Heart left ventricle (tissue), 16 donors: ENCODE measurements at regions not wholly inside any gene's neighbourhood (a gene's known extent, or its start where the extent isn't known, plus 50 kb on each side); places are given as distances from the start of the nearest gene placed in this dataset.

Experiments
- ATAC-seq, 4 donors: fragments of 200-7000 bp; cut with Tn5 transposase; one replicate each; pipeline ENCODE4 v1.9.1; 2020 to 2022; ENCODE audit warnings: moderate library complexity in 4 of 4, mild to moderate bottlenecking in 3 of 4, moderate number of reproducible peaks in 1 of 4
- DNase-seq, 5 donors: peaks; one replicate each; pipeline ENCODE4 v3.0.0-alpha.2; 2020
- H3K27ac ChIP-seq, 12 donors: fragments of 200-600 bp; sonication (generic) in 4 of 12; one replicate each; pipeline versions ENCODE4 v1.5.0 to v1.8.0; 2016 to 2022; ENCODE audit warnings: mild to moderate bottlenecking in 2 of 12
- H3K27me3 ChIP-seq, 9 donors: fragments of 200-600 bp; sonication (generic) in 2 of 9; one replicate each; pipeline versions ENCODE4 v1.5.1 to v1.8.0; 2016 to 2022; ENCODE audit warnings: mild to moderate bottlenecking in 3 of 9
- H3K36me3 ChIP-seq, 9 donors: fragments of 200-600 bp; sonication (generic) in 2 of 9; one replicate each; pipeline versions ENCODE4 v1.5.0 to v1.8.0; 2018 to 2022; ENCODE audit warnings: mild to moderate bottlenecking in 2 of 9
- H3K4me1 ChIP-seq, 12 donors: fragments of 200-600 bp; sonication (generic) in 4 of 12; one replicate each; pipeline versions ENCODE4 v1.5.0 to v1.8.0; 2016 to 2022; ENCODE audit warnings: mild to moderate bottlenecking in 3 of 12
- H3K4me3 ChIP-seq, 12 donors: fragments of 200-600 bp; sonication (generic) in 4 of 12; one replicate each; pipeline versions ENCODE4 v1.5.0 to v1.8.0; 2017 to 2022; ENCODE audit warnings: mild to moderate bottlenecking in 9 of 12, moderate library complexity in 4 of 12
- H3K9me3 ChIP-seq, 12 donors: fragments of 200-600 bp; sonication (generic) in 4 of 12; one replicate each; pipeline versions ENCODE4 v1.5.0 to v1.8.0; 2016 to 2022; ENCODE audit warnings: mild to moderate bottlenecking in 1 of 12
- CTCF ChIP-seq, 12 donors: fragments of 200-600 bp; sonication (generic) in 4 of 12; IDR thresholded peaks; one replicate each; pipeline versions ENCODE4 v1.5.0 to v1.8.0; 2018 to 2022; ENCODE audit warnings: antibody characterized with exemption in 12 of 12, mild to moderate bottlenecking in 5 of 12
- POLR2A ChIP-seq, 2 donors: fragments of 450-650 bp; IDR thresholded peaks; one replicate each; pipeline ENCODE4 v1.6.1; 2017; ENCODE audit warnings: antibody characterized with exemption in 2 of 2, mild to moderate bottlenecking in 2 of 2, moderate library complexity in 2 of 2
- WGBS, 4 donors: extraction: QIAGEN DNeasy Blood & Tissue Kit in 2 of 4; methylation state at CpG; one replicate each; pipeline versions ENCODE4 v1.1.5 to v1.1.7; 2013 to 2018; 5-methylcytosine and 5-hydroxymethylcytosine counted together
- intact Hi-C, 10 donors: fragments of 100-400 bp; cut with DNase I; formaldehyde crosslinking; loops; one replicate each; pipeline versions ENCODE4 v1.11.1 to v1.14.2; 2022
- donor health status: ischemic (EF 13 %, LVEDD 7.1; RV severe dilation, severe dysfunction).
- donor health status: healthy with polysubstance abuse.
- donor health status: DM: no; HTN: yes; CAD: no.
- donor health status: DM: no; HTN: no; CAD: no.
- donor health status: ischemic (EF 25% LVEDD 6.9; RV normal size, moderate dysfunction).
- donor health status: ischemic (EF 25% LVEDD 5.7; RV mildly dilated, moderate dysfunction).
- donor health status: healthy.
- donor health status: DM: yes; HTN: yes; CAD: no.
- donor health status: ischemic (EF 35%, LVEDD 5.7; RV mildly dilated, moderate dysfunction).
- donor health status: nonischemic (EF 11% LVEDD 7.7; RV severe dilation, severe dysfunction).
- donor health status: DM: yes; HTN: yes; CAD: no.
- donor health status: PGD.
- donor health status: ischemic (EF 29% LVEDD 5.4; RV normal size, mild dysfunction).
- donor health status: nonischemic (EF 23%, LVEDD 6.1; RV moderate dilation, normal function).

DNA sequence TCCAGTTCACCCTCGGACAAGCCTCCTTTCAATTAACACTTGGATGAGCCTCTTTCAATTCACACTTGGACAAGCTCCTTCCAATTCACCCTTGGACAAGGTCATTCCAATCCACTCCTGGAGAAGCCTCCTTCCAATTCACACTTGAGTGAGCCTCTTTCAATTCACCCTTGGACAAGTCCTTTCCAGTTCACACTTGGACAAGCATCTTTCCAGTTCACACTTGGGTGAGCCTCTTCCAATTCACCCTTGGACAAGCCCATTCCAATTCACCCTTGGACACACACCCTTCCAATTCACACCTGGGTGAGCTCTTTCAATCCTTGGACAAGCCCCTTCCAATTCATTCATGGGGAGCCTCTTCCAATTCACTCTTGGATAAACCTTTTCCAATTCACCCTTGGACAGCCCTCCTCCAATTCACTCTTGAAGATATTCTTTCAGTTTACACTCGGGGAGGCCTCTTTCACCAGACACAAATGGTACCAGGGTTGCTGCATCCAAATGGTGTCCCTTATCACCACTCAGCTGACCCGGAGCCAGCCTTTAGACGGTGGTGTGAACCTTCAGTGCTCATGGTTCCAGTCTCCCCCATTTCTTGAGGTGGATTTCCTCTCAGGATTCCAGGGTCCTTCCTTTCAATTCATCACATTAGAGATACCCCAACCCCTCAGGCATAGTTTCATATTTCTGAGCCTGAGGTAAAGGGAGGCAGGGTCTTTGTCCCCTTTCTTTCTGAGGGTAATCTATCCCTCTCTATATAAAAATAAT lies 183.6 kb downstream of the SH3BP4 start:
- H3K4me3 ChIP-seq = no peak overlapping the region
- TF ChIP-seq POLR2A (IDR thresholded peaks at IDR 0.05) (no peak), CTCF (IDR thresholded peaks at IDR 0.05) (no peak)
- WGBS, 4 donors = 91 to 95% (median 94%) methylated on average over 4 of the region's 4 CpGs
- no peaks in the 10 kb centered on the region for H3K36me3 ChIP-seq
- H3K4me1 ChIP-seq = no peaks in the 10 kb centered on the region
- H3K27ac ChIP-seq = no peak overlapping the region
- intact Hi-C loops = loop anchor here (1.0 to 10.0 kb wide), 10 partner anchors 359 to 612 kb away; partner anchors contain the start of gene AGAP1 (in 2 of the 10)
- no peaks in the 10 kb centered on the region for H3K27me3 ChIP-seq
- H3K9me3 ChIP-seq = no peaks in the 10 kb centered on the region
- ATAC-seq (no peak), DNase-seq (no peak)

- WGBS, 4 donors = 38 to 50% (median 39%) methylated on average over 19 of the region's 19 CpGs
- no peaks in the 10 kb centered on the region for H3K27me3 ChIP-seq
- peak; percentile 71 to 87 (median 84) for DNase-seq
- no peak overlapping the region for H3K27ac ChIP-seq
- no peaks in the 10 kb centered on the region for H3K4me1 ChIP-seq
- intact Hi-C loops = loop anchor here (1.0 to 10.0 kb wide), 13 partner anchors 359 to 611 kb away; partner anchors contain the start of gene AGAP1 (in 2 of the 10)
- ATAC-seq = peak; percentile 73 to 96 (median 89)
- no peaks in the 10 kb centered on the region for H3K9me3 ChIP-seq
- TF ChIP-seq POLR2A (IDR thresholded peaks at IDR 0.05) (no peak), CTCF (IDR thresholded peaks at IDR 0.05) (peak; percentile 63 to 88 (median 74))
- H3K4me3 ChIP-seq = no peak overlapping the region
- no peaks in the 10 kb centered on the region for H3K36me3 ChIP-seq
Measured at GRCh38 chr2:235135990-235136561, 184.3 kb downstream of the SH3BP4 start.

- no peaks in the 10 kb centered on the region for H3K4me1 ChIP-seq
- no peak overlapping the region for H3K27ac ChIP-seq
- no peaks in the 10 kb centered on the region for H3K9me3 ChIP-seq
- DNase-seq (no peak), ATAC-seq (no peak)
- intact Hi-C loops = loop anchor here (5.0 to 10.0 kb wide), 8 partner anchors 356 to 609 kb away; partner anchors contain the start of gene AGAP1 (in 2 of the 10)
- 91 to 95% (median 92%) methylated on average over 10 of the region's 10 CpGs for WGBS, 4 donors
- no peaks in the 10 kb centered on the region for H3K36me3 ChIP-seq
- TF ChIP-seq CTCF (IDR thresholded peaks at IDR 0.05) (no peak), POLR2A (IDR thresholded peaks at IDR 0.05) (no peak)
- no peak overlapping the region for H3K4me3 ChIP-seq
- no peaks in the 10 kb centered on the region for H3K27me3 ChIP-seq
Measured at GRCh38 chr2:235138339-235138738, 186.5 kb downstream of the SH3BP4 start.
